Stimulated activated CD8-positive, alpha-beta memory T cell treated with anti-CD3 and anti-CD28 coated beads, Interleukin-4, amount 100 ng/mL, for 4 hours (primary cell): ENCODE measurements at regions not wholly inside any gene's neighbourhood (a gene's known extent, or its start where the extent isn't known, plus 50 kb on each side); places are given as distances from the start of the nearest gene placed in this dataset.
"Not testable (repeated sequence)": the region's sequence is repeated elsewhere in the genome, so short reads cannot be mapped to it uniquely, and the experiment has no call there.

ENCODE experiments used
- DNase-seq, 2 donors: peaks; one replicate each; pipeline ENCODE4 v3.0.0-alpha.2; 2020; ENCODE audit warnings: low read depth in 2 of 2, low spot score in 1 of 2

DNA sequence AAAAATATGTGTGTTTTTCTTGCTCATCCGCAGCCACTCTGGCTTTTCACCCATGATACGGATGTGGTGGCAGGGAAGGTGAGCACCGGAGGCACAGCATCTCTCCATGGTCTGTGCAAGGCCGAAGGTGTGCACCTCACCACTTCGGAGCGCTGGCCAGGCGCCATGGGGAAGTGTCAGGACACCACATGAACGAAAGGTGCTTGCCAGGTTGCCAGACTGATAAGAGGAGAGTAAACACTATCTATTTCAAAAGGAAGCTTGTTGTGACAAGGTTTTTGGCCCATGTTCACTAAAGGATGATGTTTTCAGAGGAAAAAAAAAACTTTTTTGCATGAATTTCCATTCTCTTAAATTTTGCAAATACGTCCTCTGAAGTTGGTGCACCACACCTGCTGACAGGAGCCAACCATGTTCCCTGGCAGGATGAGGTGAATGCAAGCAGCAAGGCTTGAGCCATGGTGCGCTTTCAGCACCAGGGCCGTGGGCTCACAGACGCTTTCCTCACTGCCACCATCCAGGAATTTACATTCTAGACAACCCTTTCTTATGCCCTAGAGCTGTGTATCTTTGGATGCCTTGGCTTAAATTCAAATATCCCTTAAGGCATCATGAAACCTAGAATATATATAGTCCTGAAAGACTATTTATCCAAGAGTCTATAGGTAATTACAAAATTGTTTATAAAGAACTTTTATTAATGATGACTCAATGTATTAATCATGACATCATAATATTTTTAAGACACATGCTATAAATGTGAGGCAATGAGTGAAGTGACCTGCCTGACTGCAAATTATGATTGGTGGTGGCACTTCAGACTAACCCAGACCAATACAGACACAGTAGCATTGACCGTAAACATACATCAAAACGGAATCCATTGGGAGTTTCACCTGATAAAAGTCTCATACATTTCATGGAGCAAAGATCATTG is 234.5 kb downstream of the TFAP2A start:
- DNase-seq = no peak

DNA sequence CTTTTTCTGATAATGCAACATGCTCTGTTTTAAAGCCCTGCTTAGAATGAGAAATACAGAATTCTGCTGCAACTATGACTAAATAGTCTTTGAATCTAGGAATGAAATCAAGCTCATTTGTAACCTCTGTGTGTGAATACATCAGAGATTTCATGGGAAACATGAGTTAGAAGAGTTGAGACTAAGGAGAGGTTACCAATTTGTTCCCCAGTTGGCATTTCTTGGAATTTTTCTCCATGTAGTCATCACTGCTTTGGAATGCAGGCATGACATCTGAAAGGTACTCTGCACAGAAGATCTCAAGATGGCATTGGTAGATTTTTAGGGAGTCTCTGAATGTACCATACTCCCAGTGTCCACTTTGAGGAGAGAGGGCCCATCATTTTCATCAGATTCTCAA is 237.2 kb downstream of the TFAP2A start:
- no peak for DNase-seq

DNA sequence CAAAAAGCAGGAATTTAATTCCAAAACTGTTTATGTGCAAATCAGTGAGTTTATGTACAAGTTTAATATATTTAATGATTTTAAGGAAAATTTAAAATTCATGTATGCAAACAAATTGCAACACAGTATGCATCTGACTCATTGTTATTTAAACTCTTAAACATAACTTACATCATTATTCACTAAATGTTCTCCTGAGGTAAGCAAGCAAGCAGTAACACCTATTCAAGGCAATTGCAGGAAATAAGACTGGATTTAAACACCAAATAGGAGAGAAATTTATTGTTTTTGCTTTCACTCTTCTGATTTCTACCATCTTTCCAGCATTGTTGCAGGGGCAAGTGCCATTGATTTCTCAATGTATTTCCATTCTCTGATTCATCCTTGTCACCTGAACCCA is 239.5 kb downstream of the TFAP2A start:
- no peak for DNase-seq

DNA sequence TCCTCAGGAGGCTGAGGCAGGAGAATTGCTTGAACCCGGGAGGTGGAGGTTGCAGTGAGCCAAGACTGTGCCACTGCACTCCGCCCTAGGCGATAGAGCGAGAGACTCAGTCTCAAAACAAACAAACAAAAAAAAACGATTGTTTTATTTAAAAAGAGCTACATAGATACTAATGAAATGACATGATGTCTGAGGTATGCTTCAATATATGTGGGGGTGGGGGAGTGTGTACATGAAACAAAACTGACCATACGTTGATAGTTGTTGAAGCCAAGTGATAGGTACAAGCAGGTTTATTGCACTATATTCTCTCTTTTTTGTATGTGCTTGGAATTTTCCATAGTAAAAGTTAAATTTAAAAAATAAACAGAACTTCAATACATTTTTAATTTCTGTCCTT is 240.1 kb downstream of the TFAP2A start:
- DNase-seq = no peak

DNA sequence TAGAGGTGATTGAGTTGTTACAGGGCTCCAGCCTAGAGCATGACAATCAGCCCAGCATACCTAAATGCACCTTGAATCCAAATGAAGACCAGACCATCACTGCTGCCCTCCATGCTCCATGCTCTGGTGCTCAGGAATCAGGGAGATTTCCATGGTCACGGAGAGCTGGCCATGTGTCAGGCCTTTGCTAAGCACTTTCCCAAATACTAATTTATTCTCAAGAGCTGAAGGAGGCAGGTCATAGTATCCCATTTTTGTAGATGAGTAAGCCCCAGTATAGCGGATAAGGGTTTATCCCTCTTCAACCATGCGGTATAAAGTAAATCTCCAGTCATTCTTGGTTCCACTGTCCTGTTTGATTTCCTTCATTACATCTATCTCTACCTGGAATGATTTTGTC is 240.8 kb downstream of the TFAP2A start:
- DNase-seq = no peak

DNA sequence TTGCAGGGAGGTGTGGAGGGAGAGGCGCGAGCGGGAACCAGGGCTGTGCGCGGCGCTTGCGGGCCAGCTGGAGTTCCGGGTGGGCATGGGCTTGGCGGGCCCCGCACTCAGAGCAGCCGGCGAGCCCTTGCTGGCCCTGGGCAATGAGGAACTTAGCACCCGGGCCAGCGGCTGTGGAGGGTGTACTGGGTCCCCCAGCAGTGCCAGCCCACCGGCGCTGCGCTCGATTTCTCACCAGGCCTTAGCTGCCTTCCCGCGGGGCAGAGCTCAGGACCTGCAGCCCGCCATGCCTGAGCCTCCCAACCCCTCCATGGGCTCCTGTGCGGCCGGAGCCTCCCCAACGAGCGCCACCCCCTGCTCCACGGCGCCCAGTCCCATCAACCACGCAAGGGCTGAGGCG is 243.2 kb downstream of the TFAP2A start:
- not testable (repeated sequence) for DNase-seq

DNA sequence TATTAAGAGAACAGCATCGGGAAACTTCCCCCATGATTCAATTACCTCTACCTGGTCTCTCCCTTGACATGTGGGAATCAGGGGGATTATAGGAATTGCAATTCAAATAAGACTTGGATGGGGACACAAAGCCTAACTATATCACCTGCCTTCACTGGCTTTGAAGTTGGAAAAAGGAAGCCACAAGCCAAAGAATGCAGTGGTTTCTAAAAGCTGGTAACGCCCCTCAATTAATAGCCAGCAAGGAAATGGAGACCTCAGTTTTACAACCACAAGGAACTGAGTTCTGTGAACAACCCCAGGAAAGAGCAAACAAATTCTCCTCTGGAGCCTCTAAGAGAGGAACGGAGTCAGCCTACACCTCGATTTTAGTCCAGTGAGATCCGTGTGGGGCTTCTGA is 244.1 kb downstream of the TFAP2A start:
- no peak for DNase-seq

DNA sequence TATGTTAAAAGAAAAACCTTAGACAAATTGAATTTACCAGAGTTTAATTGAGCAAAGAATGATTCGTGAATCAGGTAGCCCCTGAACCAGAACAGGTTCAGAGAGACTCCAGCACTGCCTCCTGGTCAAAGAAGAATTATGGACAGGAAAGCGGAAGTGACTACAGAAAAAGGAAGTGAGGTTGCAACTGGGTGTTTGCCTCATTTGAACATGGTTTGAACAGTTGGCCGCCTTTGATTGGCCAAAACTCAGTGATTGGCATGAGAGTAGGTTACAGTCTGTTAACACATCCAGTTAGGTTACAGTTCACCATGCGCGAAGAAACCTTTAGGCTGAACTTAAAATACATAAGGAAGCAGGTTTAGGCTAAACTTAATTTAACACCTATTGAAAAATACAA is 248.8 kb downstream of the TFAP2A start:
- DNase-seq = no peak

DNA sequence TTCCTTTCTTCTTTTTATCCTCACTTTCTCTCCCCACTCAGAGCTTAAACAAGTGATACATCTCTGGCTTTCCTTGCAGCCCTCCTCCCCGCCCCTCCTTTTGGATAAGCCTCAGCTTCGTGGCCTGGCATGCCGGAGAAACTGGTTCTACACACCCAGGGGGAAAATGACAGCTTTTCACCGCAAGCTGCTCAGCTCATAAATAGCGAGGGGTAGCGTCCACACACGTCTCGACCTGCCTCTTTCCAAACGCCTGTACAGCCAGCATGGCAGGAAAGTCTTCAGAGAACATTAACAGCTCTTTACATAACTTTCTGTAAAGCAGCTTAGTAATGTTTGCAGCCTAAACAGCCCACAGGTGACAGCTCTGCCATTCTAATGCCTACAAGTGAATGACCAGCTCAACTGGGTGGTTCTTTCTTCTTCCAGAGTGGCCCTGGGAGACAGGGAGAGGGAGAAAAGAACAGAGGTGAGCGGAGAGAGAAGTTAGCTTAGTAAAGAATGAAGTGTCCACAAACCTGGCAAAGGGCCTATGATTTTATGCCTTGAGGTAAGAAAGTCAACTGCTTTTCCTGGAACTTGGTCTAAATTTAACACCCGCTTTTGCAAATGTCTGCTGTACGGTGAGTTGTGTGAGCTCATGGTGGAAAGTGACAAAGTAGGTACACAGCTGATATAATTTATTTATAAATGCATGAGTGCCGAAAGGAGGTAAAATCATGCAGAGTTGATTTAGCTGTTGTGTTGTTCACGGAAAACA is 251.5 kb downstream of the TFAP2A start:
- DNase-seq = no peak

DNA sequence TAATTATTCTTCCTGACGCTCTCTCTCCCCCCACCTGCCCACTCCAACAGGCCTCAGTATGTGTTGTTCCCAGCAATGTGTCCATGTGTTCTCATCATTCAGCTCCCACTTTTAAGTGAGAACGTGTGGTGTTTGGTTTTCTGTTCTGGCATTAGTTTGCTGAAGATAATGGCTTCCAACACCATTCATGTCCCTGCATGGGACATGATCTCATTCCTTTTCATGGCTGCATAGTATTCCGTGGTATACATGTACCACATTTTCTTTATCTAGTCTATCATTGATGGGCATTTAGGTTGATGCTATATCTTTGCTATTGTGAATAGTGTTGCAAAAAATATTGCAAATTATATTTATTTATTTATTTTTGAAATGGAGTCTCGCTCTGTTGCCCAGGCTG is 258.0 kb downstream of the TFAP2A start:
- DNase-seq = no peak

DNA sequence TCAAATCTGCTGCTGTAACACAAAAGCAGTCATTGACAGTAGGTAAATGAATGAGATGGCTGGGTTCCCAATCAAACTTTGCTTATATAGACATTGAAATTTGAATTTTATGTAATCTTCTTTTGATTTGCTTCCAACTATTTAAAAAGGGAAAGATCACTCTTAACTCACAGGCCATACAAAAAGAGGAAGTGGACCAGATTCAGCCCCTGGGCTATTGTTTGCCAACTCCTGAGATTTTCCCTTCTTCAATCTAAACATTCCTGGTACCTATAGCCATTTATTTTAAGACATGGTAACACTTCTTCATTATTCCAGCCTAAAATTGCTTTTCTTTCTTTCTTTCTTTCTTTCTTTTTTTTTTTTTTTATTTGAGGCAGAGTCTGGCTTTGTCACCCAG is 260.6 kb downstream of the TFAP2A start:
- DNase-seq = no peak

DNA sequence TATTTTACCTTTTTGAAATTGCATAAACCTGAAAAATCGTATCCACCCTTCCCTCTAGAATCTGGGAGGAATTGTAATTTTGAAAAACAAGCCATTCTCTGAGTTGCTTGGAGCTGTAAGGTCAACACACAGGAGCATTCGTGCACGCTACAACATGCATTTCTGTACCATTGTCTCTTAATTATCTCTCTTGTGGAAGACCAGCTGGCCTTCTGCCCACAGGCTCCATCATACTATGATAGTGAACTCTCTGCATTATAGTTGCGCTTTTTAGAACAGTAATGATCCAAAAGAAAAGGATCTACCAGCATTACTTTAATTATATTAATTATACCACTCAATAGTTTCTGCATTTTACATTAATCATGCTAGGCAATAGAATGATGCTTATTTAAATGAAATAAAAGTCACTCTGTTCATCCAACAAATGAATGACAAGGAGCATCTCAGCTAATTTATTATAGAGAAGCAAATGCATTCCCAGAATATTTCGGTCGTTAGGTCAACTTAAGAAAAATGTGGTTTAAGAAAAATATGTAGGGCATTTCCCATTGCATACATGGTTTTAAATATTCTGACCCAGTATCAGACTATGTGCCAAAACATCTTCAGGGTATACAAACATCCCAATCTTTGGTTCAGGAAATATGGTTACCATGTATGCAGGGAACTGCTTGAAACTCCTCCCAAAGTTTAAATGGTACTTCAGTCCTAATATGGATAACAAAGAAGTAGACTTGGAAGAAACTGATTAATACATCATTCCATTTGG is 263.5 kb downstream of the TFAP2A start:
- DNase-seq = no peak

DNA sequence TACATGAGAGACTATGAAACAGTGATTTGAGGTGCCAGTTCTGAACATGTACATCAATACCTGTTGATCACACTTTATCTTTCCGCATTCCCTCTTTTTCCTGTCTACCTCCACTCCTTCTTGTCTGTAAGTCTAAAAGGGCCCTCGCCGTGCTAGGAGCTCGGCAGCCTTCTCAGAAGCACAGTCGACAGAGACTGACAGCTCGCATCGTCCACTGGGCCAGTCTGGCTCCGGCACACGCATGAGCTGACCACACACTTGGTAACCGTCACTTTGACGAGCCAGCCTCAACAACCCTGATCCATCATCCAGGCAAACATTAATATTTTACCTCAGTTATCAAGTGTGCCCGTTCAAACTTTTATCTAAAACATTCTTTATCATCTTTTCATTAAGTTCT is 265.3 kb downstream of the TFAP2A start:
- no peak for DNase-seq

DNA sequence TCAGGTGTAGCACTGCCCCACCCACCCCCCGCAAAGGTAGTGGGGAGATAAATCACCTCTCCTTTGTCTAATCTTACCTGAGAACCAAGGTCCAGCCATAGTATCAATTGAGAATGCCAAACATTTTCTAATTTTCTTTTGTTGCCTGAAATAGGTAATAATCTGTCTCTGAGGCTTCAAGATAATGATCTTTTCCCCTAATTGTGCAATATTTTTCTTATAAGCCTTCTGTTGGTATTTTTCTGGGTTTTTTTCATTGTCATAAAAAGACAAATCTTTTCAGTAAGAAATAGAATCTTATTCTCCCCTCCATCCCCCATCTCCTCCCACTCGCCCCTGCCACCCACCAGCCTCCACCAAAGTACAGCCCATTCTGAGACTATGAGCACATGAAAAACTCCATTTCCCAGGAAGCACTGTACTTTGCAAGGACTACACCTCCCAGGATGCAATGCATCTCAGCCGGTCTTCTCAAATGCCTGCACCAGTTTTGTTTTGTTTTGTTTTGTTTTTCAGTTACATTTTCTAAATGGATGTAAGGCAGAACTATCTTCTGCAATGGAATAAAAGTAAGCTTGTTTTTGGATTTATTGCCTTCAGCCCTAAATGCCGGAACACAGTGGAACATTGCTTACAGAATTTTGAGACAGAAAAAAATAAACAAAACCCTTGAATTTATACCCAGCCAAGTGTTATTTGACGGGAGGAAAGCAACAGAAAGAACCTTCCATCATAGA is 268.0 kb downstream of the TFAP2A start:
- DNase-seq = no peak

DNA sequence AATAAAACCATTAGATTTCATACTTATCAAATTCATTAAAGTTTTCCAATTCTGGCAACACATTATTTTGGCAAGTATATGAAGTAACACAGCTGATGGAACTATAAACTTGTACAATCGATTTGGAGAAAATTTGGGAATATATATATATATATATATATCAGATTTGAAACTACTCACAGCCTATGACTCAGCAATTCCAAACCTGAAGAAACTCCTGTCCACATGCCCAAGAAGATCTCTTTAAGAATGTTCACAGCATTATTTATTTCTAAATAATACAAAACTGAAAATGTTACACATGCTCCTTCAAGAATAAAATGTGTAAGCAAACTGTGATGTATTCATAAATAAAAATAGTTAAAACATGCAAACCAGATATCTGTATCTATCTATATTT is 270.1 kb downstream of the TFAP2A start:
- no peak for DNase-seq

DNA sequence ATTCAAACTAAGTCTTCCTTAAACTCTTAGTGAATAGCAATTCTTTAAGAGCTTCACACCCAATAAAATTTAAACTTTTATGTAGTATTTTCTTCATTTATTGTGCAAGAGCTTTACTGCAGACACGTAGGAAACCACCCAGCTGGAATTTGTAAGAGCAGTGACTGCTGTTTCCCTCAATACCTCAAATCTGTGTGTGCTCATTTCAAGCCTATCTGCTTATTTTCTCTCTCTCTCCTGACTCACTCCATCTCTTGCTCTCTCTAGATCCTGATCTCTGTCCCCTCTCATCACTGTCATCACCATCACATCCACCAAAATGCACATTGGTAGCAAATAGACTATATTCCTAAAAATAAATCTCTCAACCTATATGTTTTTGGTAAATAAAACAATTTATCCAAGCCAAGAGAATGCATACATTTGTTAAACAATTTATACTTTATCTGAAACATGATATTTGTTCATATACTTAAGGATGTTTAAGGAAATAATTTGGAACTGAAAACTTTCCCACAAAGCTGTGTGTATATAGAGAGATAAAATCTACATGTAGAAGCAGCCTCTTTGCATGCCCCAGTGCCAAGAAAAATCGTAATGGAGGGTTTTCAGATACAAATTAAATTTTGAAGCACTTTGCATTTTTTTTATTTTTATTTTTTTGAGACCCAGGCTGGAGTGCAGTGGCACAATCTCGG is 273.0 kb downstream of the TFAP2A start:
- no peak for DNase-seq

DNA sequence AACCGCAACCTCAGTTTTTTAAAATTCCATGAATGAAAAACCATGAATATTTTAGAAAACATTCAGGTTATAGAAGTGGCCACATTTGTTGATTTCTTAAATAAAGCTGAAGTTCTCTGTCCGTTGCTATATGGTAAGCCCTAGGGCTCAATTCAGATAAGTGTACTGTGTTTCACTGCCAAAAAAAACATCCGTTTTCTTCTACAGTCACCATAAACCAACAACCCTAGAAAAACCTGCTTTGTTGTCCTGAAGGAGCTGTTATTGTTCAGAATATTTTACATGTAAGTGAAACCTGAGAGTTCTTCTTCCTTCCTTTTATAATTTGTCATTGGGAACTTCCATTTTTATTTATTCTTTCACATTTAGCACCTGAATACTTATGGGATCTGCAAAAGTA is 274.1 kb downstream of the TFAP2A start:
- DNase-seq = no peak

DNA sequence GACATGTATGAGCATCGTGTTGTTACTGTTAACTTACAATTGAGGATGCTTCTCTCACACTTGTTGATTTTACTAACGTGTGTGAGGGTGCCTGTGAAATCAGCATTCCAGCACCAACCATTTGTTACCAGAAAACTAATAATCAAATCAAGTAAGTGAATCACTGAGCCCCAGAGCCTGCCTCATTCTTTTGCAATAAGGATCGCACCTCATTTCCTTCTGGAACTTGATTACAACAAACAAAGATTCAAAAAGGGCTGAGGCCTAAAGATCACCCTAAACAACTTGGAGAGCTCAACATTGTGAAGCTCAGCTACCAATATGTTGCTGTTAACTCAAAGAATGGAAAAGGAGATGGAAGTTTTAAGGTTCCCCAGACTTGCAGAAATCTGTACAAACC is 274.7 kb downstream of the TFAP2A start:
- DNase-seq = no peak

DNA sequence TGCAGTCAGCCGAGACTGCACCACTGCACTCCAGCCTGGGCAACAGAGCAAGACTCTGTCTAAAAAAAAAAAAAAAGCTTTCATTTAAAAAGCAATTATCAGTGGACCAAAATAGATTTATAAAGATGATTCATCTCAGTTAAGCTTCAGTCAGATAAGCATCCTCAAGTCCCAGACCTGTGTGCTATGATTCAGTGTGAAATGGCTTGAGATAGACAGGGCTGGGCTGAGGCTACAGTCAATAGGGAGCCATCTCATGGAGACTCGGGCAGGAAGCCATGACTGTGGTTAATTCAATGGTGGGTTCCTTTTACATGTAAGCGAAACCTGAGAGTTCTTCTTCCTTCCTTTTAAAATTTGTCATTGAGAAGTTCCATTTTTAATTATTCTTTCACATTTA is 276.0 kb downstream of the TFAP2A start:
- DNase-seq = no peak

DNA sequence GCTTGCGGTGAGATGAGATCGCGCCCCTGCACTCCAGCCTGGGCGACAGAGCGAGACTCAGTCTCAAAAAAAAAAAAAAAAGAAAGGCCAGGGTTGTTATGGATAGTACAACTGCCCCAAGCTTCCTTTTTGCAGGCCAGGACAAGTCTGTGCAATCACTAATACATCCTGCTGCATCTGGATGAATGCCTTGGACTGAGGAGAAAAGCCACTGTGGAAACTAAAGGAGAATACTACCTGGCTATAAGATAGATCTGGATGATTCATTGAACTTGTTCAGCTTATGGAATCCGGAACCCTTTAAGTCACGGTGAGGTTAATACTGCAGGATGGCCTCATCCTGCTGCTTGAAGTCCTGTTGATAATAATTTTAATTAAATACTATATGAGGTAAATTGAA is 278.2 kb downstream of the TFAP2A start:
- DNase-seq = no peak
